ENCODE measurements at regions not wholly inside any gene's neighbourhood (a gene's known extent, or its start where the extent isn't known, plus 50 kb on each side); places are given as distances from the start of the nearest gene placed in this dataset.

DNA sequence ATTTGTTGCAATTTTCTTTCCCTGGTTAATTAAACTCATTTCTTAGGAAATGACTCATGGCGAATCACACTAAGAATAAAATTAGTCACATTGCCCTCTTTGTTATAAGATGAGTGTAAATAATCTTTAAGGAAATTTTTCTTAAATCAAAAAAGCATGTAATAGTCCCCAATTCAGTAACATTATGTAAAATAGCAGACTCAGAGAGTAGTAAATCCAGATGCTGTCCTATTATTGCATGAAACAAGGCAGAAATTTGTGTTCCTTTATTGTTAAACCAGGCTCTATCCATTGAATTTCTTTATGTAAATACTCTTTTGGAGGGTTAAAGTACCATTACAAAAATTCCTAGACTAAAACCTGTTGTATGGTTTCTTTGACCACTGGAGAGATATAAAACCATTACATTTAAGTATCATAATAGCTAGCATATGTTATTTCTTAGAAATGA, 154.5 kb upstream of the C1orf87 start:
- TF ChIP-seq, protein P1, sequence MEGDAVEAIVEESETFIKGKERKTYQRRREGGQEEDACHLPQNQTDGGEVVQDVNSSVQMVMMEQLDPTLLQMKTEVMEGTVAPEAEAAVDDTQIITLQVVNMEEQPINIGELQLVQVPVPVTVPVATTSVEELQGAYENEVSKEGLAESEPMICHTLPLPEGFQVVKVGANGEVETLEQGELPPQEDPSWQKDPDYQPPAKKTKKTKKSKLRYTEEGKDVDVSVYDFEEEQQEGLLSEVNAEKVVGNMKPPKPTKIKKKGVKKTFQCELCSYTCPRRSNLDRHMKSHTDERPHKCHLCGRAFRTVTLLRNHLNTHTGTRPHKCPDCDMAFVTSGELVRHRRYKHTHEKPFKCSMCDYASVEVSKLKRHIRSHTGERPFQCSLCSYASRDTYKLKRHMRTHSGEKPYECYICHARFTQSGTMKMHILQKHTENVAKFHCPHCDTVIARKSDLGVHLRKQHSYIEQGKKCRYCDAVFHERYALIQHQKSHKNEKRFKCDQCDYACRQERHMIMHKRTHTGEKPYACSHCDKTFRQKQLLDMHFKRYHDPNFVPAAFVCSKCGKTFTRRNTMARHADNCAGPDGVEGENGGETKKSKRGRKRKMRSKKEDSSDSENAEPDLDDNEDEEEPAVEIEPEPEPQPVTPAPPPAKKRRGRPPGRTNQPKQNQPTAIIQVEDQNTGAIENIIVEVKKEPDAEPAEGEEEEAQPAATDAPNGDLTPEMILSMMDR (IDR thresholded peaks at IDR 0.05; ENCODE audit: low read depth, low read length, poor library complexity, severe bottlenecking) = no peak
- no peak for TF ChIP-seq EZH2phosphoT487 (IDR thresholded peaks at IDR 0.05; ENCODE audit: borderline replicate concordance, low read length)

Data from DOHH2 (cell line).